Cardiac septum (tissue), 1 donor: ENCODE measurements at regions not wholly inside any gene's neighbourhood (a gene's known extent, or its start where the extent isn't known, plus 50 kb on each side); places are given as distances from the start of the nearest gene placed in this dataset.
A peak's percentile ranks its signal among the peaks of the same experiment; 100 is the strongest.
"Not testable (repeated sequence)": the region's sequence is repeated elsewhere in the genome, so short reads cannot be mapped to it uniquely, and the experiment has no call there.

Experiments
- DNase-seq: peaks from one replicate; pipeline ENCODE4 v3.0.0-alpha.2; 2020; ENCODE audit warnings: low spot score
- intact Hi-C: fragments of 100-400 bp; cut with DNase I; formaldehyde crosslinking; loops from one replicate; pipeline ENCODE4 v1.14.0; 2022
- donor health status: DM: no; HTN: no; CAD: no.

DNA sequence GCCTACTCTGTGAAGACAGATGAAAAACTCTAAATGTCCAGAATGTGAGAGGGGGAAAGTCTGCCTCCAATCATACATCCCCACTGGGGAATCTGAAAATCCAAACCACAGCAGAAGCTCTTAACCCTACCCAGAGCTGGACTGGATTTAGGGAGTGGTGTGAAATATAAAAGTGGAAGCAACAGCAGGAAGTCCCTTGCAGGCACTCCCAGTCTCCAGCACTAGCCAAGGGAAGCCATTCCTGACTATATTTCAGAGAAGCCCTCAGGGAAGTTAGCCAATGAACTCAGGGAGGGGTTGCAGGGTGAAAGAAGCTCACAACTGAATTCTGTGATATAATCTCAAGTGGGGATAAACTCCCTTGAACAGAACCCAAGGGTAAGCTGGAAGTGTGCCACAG is 51.5 kb downstream of the CRPPA start:
- DNase-seq: no peak
- intact Hi-C loops: no loop called here

DNA sequence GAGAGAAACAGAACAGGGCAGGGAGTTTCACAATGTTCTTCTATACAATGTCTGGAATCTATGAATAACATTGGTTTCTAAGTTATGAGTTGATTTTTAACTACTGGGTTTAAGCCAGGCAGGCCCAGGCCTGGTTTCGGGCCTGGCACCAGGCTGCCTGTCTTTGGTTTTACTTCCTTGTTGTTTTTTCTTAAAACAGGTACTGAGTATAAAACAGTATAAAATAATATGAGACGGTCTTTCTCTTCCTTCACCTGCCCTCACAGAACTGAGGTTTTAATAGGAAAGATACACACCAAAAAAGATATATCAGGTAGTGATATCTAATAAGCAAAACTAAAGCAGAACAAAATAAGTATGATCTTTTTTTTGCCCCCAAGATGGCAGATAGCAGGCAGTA is 52.0 kb downstream of the CRPPA start:
- DNase-seq, intact Hi-C loops: not testable (repeated sequence)

DNA sequence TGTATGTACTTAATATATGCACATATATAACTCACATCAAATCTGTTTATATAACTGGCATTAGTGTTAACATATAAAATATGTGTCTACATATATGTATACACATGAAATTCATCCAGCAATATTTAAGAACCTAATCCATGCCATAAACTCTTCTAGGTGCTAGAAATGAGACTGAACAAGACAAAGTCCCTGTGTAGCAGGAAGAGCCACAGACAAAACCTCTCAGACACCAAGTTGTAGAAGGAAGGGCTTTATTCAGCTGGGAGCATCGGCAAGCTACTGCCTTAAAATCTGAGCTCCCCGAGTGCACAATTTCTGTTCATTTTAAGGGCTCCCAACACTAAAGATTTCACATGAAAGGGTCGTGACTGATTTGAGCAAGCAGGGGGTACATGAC is 52.5 kb downstream of the CRPPA start:
- intact Hi-C loops: no loop called here

DNA sequence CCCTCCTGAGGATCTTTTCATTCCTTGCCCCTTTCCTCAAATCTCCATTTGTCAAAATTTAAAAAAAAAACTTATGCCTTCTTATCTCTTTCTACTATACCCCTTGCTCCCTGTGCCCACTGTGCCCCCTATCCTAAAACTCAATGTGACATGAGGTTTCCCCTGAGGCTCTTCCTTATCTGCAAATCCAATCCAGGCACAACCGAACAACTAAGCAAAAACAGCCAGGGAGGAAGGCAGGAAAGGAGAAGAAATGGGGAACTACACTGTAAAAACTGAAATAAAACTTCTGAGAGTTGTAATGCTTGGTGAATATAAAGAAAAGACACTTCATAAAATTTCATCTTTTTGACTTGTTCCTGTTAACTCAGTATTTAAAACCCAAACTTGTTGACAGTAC is 54.2 kb downstream of the CRPPA start:
- intact Hi-C loops: no loop called here
- DNase-seq: no peak

More for the DNA sequence above, 52.5 kb downstream of the CRPPA start:
- no peak for DNase-seq

DNA sequence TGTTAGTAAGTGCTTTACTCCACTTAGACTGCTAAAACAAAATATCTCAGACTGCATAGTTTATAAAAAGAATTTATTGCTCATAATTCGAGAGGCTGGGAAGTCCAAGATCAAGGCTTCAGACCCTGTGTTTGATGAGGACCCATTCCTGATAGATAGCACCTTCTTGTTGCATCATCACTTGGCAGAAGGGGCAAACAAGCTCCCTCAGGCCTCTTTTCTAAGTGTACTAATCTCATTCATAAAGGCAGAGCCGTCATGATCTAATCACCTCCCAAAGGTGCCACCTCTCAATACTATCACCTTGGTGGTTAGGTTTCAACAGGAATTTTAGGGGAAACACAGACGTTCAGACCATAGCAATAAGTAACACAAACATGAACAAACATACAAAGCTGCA is 55.4 kb downstream of the CRPPA start:
- intact Hi-C loops: no loop called here
- no peak for DNase-seq

DNA sequence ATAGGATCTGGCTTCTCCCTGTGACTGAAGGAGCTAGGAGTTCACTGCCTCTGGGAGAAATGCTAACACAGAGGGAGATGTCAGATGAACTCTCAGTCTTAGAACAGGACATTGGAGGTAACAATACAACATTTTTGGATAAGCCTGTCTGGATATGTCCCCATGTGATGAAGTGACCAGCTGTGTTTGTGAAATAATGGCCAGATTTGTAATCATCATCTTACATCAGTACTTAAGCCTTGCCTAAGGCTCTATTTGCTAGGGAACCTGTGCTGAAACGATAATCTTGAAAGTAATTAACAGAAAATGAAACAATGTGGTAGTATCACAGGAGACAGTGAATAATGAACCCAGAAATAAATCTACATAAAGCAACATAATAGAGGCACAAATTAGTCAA is 56.2 kb downstream of the CRPPA start:
- no peak for DNase-seq
- intact Hi-C loops: no loop called here

DNA sequence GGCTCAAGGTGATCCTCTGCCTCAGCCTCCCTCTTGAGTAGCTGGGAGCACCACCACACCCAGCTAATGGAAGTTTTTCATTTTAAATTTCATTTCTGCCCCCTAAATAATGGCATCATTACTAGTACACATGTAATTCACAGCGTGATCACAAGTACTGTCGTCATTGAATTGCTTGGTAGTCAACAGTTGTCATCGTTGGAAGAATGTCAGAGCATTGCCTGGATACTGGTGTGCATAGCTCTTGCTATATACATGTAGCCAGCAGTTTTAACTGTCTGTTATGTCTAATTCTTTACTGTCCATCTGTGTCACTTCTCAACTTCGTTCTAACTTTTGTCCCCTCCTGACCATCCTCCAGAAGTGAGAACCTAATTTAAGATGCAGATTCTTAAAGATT is 62.1 kb downstream of the CRPPA start:
- no peak for DNase-seq
- intact Hi-C loops: no loop called here

DNA sequence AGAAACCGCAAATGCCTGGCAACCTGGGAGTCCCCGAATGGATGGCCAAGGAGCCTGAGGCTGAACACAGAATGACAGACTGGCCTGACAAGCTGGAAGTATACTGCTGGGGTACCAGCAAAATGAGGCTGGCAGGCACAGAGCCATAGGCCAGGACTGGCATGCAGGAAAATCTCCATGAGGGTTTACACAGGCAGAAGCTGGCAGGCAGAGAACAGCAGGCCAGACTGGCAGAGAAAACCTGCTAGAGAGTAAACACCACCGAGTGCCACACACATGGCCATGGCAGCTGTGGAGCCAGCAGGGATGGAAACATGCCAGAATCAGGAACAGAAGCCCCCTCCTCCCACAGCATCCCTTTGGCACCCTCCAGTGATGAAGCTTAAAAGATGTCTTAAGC is 63.4 kb downstream of the CRPPA start:
- intact Hi-C loops: no loop called here

DNA sequence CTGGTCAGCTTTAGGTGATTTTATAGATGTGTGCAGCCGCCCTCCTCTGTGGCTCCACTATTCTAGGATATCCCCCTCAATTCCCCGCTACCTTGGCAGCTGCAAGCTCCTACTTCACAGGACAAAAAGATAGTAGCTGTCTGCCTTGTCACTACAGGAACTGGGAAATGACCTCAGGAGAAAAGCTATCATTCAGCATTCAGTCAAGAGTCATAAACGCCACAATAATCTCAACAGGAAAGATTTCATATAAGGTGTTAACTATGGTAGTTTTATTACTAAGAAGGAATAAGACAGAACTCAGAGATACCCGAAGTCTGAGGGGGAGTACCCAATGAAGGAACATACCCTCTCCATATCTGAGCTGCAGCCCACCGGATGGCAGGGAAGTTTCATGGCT is 63.9 kb downstream of the CRPPA start:
- intact Hi-C loops: no loop called here
- DNase-seq: no peak

More for the DNA sequence above, 63.4 kb downstream of the CRPPA start:
- peak; percentile 75 for DNase-seq

DNA sequence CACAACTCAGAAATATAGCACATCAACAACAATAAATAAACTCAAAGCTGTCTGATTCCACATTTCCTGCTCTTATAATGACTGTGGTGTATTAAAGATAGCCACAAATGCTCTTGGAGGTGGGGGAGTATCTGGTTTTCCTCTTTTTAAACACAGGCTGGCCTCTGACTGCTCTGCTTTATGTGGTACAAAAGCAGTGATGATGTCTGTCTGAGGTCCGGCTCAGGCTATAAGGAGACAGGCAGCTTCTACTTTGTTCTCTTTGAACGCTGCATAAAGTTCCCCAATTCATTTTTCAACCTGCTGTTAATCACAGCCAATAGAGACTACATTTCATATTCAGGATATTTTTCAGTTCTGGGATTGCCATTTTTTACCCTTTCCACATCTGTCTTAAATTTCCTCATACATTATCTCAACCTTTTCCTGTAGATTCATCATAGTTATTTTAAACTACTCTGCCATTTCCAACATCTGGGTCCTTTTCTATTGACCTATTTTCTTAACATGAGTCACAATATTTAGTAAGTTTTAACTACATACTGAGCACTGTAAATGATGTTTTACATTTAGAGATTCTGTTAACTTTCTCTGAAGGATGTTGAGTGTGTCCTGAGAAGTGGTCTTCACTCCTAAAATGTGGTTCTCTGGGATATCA is 64.9 kb downstream of the CRPPA start:
- intact Hi-C loops: no loop called here
- DNase-seq: no peak

DNA sequence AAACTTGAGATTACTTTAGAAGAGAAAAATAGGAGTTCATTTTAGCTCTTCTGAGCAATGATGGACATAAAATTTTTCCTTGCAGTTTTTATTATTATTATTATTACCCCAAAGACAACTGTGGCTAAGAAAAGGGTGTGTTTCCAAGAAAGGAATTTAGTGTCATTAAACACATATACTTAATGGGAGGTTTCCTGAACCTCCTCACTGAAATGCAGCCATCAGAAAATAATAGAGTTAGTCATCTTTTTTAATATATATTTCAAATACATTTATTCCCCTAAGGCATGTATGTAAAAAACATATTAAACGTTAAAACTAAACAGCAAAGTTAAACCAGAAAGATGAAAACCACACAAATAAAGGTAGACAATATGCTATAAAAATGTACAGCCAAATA is 66.8 kb downstream of the CRPPA start:
- no peak for DNase-seq
- intact Hi-C loops: no loop called here

DNA sequence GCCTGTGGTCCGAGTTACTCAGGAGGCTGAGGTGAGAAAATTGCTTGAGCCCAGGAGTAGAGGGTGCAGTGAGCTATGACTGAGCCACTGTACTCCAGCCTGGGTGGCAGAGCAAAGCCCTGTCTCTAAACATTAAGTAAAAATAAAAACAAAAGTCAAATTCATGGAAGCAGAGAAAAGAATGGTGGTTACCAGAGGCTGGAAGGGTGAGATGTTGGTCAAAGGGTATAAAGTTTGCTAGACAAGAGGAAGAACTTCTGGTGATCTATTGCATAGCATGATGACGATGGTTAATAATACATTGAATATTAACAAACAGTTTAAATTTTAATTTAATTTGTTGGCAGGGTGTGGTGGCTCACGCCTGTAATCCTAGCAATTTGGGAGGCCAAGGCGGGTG is 68.1 kb downstream of the CRPPA start:
- DNase-seq: no peak
- intact Hi-C loops: no loop called here

DNA sequence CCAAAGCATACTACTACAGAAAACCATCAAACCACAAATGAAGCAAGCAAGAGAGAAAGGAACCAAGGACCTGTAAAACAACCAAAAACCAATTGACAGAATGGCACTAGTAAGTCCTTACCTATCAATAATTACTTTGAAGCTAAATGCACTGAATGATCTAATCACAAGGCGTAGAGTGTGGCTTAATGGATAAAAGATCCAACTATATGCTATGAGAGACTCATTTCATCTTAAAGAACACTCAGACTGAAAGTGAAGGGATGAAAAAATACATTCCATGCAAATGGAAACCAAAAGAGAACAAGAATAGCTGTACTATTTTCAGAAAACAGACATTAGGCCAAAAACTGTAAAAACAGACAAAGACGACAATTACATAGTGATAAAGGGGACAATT is 70.7 kb downstream of the CRPPA start:
- intact Hi-C loops: no loop called here
- DNase-seq: no peak

DNA sequence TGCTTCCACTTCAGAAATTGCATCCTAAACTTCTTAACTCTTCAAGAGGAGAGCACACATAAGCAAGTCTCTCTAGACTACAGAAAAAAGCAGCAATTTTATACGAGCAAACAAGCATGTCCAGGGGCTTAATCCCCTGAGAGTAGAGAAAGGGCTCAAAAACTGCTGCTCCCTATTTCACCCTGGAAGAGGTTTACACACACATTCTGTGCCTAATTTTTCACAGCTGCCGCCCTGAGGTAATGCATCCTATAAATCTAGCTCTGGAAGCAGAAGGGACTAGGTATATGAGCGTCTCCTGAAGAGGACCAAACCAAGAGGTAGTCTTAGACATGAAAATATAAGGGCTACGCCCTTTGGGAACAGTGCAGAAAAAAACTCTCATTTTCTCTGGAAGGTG is 73.1 kb downstream of the CRPPA start:
- intact Hi-C loops: no loop called here
- no peak for DNase-seq

DNA sequence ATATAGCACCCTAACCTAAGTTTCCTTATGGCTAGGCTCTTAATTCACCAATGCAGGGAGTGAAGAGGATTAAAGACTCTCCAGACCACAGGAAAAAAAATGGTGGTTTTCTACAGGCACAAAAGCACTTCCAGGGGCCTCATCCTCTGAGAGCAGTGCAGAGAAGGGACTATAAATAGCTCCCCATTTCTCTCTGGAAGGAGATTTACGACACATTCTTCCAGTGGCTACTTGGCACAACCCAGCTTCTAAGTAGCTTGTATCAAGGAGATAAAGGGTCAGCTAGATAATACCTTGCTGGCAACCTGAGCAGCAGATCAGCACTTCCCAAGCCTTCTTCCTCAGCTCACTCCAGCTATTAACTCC is 73.5 kb downstream of the CRPPA start:
- DNase-seq: no peak

DNA sequence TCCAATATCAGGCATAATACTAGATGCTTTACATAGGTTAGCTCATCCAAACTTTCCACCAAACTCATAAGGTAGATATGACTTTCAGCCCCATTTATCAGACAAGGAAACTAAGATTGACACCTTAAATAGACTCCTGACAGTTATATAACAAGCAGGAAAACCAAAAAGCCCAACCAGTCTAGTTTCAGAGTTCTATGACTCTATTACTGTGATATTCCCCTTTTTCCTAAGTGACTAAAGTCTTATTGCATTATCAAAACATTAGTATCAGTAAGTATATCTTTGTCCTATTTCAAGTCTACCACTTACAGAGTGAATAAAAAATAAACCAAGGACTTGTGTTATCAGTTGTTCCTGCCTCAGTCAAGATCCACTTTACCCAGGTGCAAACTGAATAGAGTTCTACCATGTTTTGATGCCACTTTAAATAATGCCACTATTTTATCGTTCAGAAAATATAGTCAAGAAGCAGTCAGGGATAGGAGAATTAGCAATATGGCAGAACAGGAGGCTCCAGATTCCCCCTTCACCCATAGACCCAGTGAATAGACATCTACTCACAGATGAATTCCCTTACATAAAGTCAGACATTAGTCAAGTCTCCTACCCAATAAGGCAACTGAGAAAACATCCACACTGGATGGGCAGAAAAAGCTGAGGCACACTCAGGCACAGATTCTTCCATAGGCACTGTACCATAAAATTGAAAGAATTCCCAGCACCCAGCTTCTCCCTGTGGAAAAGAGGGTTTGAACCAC is 74.1 kb downstream of the CRPPA start:
- intact Hi-C loops: no loop called here
- DNase-seq: no peak

More for the DNA sequence above, 73.5 kb downstream of the CRPPA start:
- intact Hi-C loops: no loop called here

DNA sequence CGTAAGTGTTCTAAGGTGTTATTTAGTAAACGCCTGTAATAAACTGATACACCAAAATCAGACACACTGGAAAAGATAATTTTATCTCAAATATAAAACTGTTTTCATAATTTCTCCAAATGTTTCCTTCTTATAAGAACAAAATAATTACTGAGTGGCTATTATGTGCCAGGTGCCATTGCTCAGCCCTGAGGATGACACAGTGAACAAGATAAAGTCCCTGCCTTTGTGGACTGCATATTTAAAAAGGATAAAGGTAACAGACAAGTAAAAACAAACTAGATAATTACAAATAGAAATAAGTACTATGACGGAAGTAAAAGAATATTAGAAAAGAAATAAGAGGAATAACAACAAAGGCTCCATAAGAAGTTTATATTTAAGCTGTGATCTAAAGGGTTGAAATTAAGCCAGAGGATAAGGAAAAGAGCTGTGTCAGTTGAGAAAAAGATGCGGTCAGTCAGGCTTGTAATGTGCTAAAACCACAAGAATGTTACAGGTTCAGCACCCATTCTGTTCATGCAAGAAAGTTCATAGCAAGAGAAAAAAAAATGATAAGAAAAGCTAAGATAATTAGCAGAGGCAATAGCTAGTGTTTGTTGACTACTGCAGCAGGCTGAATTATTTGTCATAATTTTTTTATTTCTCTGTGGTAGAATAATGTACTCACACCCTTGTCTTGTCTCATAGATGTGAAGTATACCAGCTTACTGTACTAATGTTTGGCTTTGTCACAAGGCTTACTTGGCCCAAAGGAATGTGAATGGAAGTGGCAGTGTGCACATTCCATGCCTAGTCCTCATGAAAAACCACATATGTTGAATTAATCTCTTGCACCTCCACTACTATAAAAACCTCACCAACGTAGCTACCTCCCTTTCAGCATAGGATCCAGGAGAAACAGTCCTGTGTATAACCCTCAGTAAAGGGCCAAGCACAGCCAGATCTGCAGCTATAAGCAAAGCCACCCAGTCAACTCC is 75.1 kb downstream of the CRPPA start:
- no peak for DNase-seq
- intact Hi-C loops: no loop called here

DNA sequence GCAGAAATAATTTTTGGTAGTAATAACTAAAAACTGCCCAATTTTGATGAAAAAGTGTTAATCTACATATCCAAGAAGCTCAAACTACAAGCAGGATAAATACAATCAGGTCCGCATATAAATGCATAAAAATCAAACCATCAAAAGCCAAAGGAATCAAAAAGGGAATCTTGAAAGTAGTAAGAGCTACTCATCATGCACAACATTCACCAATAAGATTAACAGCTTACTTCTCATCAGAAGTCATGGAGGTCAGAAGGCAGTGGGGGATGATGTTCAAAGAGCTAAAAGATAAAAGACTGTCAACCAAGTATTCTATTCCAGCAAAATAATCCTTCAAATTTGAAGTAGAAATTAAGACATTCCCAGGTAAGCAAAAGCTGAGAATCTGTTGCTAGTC is 76.4 kb downstream of the CRPPA start:
- intact Hi-C loops: no loop called here

DNA sequence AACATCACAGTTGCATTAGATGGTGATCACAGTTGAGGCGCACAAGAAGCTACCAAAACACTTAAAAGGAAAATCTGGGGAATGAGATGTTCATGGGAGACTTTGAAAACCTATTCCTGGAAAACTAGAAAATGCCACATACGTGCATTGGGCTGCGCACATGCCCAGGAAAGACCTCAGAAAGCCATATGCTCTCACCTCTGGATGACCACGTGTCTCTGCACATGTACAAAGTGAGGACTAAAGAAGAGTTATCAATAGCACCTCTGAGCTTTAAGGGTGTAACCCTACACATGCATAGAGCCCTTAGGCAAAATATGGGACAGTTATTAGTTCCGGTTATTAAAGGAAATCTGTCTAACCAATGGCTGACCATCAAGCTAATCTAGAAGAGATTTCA is 77.7 kb downstream of the CRPPA start:
- intact Hi-C loops: no loop called here
- no peak for DNase-seq

More for the DNA sequence above, 76.4 kb downstream of the CRPPA start:
- DNase-seq: no peak

DNA sequence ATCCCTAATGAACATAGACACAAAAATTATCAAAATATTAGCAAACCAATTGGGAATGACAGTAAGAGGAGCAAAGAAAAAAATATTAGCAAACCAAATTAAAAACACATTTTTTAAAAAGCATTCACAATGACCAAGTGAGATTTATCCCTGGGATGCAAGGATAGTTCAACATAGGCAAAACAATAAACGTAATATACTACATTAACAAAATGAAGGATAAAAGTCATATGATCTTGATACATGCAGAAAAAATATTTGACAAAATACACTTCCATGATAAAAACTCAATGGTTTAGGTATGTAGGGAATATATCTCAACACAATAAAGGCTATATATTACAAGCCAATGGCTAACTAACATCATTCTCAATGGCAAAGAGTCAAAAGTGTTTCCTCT is 83.3 kb downstream of the CRPPA start:
- intact Hi-C loops: no loop called here
- DNase-seq: no peak
